Stimulated activated naive CD4-positive, alpha-beta T cell treated with Interleukin-2 at 50 U/mL for 16 hours (primary cell): ENCODE measurements at regions not wholly inside any gene's neighbourhood (a gene's known extent, or its start where the extent isn't known, plus 50 kb on each side); places are given as distances from the start of the nearest gene placed in this dataset.
"Not testable (repeated sequence)": the region's sequence is repeated elsewhere in the genome, so short reads cannot be mapped to it uniquely, and the experiment has no call there.

Experiments used
- DNase-seq: peaks from one replicate; lab custom pipeline; 2025; lab: John Stamatoyannopoulos, UW

GRCh38 chr2:189309331-189309730 lies 129.8 kb upstream of the COL5A2 start:
- DNase-seq: no peak

DNA sequence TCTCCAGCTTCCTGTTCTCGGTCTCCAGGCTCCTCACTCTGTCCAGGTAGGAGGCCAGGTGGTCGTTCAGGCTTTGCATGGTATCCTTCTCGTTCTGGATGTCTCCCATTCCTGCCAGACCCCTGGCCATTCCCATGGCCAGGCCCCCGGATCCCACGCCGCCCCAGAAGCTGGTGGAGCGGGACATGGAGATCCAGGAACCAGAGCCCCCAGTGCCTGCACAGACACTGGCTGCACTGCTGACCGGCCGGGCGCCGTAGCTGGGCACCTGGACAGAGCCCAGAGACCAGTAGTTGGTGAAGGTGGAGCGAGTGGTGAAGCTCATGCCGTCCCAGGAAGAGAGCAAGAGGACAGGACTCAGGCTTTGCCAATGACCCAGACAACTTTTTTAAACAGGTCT lies 129.1 kb upstream of the WDR75 start:
- DNase-seq: no peak

DNA sequence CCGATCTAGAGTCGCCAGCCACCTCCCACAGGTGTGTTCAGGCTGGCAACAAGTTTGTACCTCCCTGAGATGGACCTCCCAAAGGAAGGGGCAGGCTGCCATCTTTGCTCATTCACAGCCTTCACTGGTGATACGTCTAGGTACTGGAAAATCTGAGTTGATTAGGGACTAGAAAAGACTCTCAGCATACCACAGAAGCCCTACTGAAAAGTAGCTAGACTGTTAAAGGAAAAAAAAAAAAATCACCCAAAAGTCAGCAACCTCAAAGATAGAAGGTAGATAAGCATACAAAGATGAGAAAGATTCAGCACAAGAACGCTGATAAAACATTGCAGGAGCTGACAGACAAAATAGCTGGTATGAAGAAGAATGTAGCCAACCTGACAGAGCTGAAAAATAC lies 128.6 kb upstream of the WDR75 start:
- DNase-seq: no peak

DNA sequence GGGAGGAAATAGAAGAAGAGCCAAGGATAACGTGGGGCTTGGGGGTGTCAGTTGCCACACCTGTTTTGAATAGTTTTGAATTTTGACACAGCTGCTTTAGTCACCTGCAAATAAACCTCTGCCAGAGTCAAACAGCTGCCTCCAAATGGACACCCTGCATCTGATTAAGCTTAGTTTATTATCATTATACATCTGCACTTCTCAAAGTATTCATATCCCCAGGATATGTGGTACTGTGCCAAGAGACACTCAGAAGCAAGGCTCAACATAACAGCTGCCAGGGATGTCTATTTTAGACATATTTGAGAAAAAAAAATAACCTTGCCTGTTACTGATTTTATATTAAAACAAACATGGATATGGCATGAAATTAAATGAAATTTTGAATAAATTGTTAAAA lies 122.5 kb upstream of the WDR75 start:
- DNase-seq: no peak

GRCh38 chr2:189319424-189319823 lies 121.8 kb upstream of the WDR75 start:
- DNase-seq: not testable (repeated sequence)

GRCh38 chr2:189327879-189328847 lies 113.1 kb upstream of the WDR75 start:
- DNase-seq: no peak

DNA sequence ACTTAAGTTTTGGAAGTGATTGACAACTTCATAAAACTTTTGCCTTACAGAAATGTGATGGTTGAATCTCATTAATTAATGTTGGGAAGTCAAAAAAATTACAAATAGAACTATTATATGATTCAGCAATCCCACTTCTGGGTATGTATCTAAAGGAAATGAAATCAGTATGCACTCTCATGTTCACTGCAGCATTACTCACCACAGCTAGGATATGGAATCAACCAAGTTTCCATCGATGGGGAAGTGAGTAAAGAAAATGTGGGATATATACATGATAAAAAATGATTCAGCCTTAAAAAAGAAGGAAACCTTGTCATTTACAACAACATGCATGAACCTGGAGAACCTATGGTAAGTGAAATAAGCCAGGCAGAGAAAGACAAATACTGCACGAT lies 112.4 kb upstream of the WDR75 start:
- DNase-seq: no peak

DNA sequence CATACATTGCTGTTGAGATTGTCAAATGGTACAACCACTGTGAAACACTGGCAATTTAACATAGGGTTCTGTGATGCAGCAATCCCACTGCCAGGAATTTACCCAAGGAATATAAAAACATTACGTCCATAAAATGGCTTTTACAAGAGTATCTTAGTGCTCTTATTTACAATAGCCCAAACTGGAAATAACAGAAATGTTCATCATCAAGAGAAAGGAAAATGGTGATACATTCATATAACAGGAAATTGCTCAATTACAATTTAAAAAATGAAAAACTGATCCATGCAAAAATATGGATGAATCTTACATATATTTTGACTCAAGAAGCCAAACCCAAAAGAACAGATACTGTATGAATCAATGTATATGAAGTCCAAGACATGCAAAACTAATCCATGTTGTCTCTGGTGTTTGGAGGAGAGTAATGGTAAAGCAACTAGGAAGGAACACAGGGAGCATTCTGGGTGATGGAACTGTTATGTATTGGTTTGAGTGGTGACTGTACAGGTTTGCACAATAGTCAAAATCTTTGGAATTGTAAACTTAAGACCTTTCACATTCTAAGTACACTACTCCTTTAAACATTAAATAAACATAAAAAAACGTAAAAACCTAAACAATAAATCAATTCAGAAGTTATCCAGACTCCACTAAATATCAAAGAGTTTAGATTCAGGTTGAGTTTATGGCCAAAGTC lies 104.8 kb upstream of the WDR75 start:
- no peak for DNase-seq

- DNase-seq: no peak
Observed at GRCh38 chr2:189337656-189338055, 103.6 kb upstream of the WDR75 start.

DNA sequence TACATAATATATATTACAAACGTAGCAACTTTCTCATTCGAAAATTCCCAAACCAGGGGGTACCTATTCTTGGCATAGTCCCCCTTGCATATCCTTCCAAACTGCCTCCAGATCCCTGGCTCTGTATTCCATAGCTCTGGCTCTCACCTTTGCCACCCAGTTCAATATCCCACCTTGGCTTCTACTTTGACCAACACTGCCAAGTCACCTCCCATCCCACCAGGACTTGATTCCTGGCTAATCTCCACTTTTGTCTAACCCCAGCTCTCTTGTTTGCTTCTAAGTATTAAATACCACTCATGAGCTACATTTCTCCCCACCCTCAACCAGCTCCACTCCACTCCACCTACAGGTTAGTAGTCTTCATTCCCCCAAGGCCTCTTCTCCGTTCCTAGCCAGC lies 103.2 kb upstream of the WDR75 start:
- no peak for DNase-seq

DNA sequence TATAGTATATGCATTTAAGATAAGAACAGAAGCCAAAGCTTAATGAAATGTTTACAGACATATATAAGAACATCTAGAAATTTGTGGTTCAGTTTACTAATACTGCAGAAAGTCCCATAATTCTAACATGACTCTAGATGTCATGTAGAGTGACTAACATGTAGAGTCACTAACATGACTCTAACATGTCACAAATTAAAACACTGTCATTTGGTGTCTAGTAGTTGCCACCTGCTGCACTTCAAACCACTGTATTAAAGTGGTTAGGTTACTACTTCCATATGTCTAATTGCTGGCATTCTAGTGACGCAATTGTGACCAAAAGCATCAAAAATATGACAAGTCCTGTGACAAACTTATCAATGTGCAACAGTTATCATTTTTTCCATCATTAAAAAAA lies 100.2 kb upstream of the WDR75 start:
- no peak for DNase-seq

- DNase-seq: no peak
Observed at GRCh38 chr2:189344043-189344442, 97.2 kb upstream of the WDR75 start.

DNA sequence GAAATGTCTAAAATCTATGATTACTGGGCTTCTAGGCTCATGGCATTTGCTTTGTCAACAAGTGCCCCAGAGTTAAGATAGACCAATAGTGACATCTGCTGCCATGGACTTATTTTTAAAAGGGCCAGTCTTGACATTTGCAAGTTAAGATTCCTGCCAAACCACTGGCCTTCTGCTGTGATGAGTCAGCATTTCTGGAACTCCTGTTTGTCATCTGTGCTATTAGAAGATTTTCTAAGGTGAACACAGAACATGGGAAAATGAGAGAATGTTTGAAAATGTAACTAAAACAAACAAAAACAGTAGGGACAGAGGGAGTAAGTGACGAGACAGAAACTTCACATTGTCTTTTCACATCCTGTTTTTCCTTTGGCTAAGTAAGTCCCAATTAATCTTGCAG lies 93.7 kb upstream of the WDR75 start:
- no peak for DNase-seq

DNA sequence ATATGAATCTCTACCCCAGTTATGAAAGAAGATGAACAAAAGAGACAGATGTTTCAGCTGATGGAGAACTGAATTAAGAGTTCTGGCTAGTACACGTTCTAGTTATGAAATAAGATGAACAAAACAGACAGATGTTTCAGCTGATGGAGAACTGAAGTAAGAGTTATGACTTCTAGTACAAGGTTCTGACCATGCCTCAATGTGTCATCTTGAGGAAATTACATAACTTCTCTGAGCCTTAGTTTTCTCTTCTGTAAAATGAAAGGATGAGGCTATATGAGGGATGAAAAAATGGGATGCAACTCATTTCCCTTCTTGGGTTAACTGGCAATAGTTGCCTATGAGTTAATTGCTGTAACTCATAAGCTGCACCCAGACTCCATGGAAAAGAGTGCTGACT lies 92.9 kb upstream of the WDR75 start:
- DNase-seq: no peak

GRCh38 chr2:189350540-189351209 lies 90.6 kb upstream of the WDR75 start:
- DNase-seq: no peak

GRCh38 chr2:189351933-189352332 lies 89.3 kb upstream of the WDR75 start:
- not testable (repeated sequence) for DNase-seq

- not testable (repeated sequence) for DNase-seq
Observed at GRCh38 chr2:189357375-189357774, 83.9 kb upstream of the WDR75 start.

- no peak for DNase-seq
Observed at GRCh38 chr2:189360861-189361260, 80.4 kb upstream of the WDR75 start.

- DNase-seq: no peak
Observed at GRCh38 chr2:189362283-189362682, 79.0 kb upstream of the WDR75 start.

DNA sequence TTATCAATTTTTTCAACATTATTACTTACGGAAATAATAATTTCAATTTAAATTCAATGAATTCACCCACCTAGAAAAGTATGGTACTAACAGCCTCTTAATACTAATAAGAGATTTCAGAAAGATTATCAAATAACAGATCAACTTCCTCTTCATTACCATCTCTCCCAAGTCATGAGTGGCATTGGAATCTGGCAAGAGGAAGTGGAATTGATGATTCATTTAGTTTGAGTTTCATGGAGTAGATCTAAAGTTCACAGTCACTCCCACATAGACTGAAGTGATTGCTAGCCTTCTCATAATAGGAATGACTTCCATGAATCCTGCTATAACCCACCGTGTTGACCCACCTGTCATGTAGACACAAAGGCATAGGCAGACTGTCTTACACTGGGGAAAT lies 77.7 kb upstream of the WDR75 start:
- no peak for DNase-seq

GRCh38 chr2:189364607-189365006 lies 76.7 kb upstream of the WDR75 start:
- DNase-seq: no peak

DNA sequence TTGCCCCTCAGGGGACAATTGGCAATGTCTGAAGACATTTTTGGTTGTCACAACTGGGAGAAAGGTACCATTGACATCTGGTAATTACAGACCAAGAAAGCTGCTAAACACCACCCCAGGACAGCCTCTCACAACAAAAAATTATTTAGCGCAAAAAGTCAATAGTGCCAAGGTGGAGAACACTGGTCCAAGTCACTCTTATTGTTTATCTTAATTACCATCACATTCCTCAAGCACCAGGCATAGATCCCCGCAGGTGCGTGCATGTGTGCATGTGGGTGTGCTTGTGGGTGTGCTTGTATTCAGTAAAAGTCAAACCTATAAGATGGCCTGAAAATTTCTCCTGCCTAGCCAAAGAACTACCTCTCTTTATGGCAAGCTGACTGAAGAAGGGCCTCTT lies 74.9 kb upstream of the WDR75 start:
- no peak for DNase-seq

- no peak for DNase-seq
Observed at GRCh38 chr2:189367343-189367742, 73.9 kb upstream of the WDR75 start.
